Hepatocyte (in vitro differentiated cells): ENCODE measurements at regions not wholly inside any gene's neighbourhood (a gene's known extent, or its start where the extent isn't known, plus 50 kb on each side); places are given as distances from the start of the nearest gene placed in this dataset.

ENCODE experiments used
- EZH2phosphoT487 ChIP-seq: fragments of 200-600 bp; sonication (generic); IDR thresholded peaks from one replicate; pipeline ENCODE4 v1.6.1; 2018; ENCODE audit warnings: antibody characterized with exemption, mild to moderate bottlenecking, low read depth, moderate library complexity; ENCODE audit not compliant: unreplicated experiment, severe bottlenecking
- TF ChIP-seq, protein P1 (sequence below): fragments of 200-600 bp; sonication (generic); IDR thresholded peaks from 2 replicates; pipeline ENCODE4 v1.5.1; 2016; ENCODE audit warnings: antibody characterized with exemption, mild to moderate bottlenecking; ENCODE audit not compliant: poor library complexity

- TF ChIP-seq, protein P1, sequence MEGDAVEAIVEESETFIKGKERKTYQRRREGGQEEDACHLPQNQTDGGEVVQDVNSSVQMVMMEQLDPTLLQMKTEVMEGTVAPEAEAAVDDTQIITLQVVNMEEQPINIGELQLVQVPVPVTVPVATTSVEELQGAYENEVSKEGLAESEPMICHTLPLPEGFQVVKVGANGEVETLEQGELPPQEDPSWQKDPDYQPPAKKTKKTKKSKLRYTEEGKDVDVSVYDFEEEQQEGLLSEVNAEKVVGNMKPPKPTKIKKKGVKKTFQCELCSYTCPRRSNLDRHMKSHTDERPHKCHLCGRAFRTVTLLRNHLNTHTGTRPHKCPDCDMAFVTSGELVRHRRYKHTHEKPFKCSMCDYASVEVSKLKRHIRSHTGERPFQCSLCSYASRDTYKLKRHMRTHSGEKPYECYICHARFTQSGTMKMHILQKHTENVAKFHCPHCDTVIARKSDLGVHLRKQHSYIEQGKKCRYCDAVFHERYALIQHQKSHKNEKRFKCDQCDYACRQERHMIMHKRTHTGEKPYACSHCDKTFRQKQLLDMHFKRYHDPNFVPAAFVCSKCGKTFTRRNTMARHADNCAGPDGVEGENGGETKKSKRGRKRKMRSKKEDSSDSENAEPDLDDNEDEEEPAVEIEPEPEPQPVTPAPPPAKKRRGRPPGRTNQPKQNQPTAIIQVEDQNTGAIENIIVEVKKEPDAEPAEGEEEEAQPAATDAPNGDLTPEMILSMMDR: no peak
- no peak for TF ChIP-seq EZH2phosphoT487
Measured at GRCh38 chr2:149766339-149766738, 178.8 kb upstream of the MMADHC start.
